Kasumi-1 (cell line): ENCODE measurements at regions not wholly inside any gene's neighbourhood (a gene's known extent, or its start where the extent isn't known, plus 50 kb on each side); places are given as distances from the start of the nearest gene placed in this dataset.
"Not testable (repeated sequence)": the region's sequence is repeated elsewhere in the genome, so short reads cannot be mapped to it uniquely, and the experiment has no call there.

ENCODE experiments used
- DNase-seq, 2 experiments: peaks; one replicate each; lab custom pipeline; 2025; lab: John Stamatoyannopoulos, UW

DNA sequence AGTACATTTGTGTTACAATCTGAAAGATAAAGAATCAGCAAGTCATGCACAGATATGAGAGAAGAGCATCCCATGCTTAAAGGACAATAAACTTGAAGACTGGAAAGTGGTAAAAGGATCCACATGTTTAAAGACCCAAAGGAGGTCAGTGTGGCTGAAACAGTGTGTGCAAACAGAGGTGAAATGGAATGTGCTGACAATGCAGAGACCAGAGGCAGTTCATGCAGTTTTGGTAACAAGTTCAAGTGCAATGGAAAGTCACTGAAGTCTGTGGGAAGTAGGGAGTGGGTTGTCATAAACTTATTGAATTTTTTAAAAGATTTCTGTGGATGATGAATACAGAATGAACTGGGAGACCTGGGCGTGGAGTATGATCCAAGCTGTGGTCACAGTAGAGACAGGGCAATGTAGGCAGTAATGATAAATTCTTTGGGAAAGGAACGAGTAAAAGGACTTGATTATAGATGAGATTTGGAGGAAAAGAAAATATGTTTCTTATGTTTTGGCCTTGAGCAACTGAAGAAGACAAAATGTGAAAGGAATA lies 408.0 kb downstream of the HGF start:
- no peak for DNase-seq

DNA sequence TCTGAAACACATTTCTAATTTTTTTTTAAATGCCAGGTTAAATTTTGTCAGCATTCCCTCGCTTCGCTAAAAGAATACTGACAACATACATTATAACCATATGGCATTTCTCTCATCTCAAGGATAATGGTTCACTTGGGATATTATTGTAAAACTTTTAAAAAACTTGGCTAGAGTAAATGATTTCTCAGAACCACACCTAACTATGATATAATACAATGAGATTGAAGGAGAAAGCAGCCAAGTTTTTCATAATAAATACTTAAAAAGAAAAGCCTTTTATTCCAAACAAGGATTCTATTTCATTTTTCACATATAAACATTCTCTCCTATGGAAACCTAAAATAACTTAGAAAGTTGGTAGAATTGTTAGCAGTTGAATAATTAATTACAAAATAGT lies 413.9 kb downstream of the HGF start:
- no peak for DNase-seq

DNA sequence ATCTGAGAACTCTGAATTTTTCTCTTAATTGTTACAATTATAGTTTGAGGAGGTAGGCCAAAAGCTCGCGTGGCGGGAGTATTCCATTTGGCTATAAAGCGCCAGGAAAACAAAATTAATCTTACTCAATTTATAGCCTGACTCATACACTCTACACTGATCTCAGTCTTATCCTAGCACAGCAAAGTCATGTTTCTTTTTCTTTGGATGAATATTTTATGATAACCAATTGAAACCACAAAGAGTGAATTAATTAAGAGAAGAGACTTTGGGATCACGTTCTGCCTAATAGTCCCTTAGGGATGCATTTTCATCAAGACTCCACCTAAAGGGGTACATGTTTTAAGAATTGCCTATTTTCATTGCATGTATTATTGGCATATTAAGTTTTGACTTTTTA lies 420.8 kb downstream of the HGF start:
- DNase-seq, result no peak

DNA sequence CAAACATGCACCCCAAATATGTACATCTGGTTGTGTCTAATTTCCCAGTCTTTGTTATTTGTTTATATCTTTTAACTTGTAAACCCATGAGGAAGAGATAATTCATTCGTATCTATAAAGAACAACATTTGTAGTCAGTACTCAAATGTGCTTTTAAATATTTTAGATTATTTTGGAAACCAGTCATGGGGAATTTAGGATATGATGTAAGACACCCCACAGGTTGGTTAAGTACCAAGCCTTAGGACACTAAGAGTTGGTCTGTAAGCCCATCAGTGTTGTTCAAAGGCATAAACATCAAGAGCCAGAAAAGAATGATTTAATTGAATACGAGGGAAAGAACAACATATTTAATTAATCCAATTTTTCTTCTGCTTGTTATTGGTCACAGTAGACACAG lies 421.1 kb upstream of the SEMA3C start:
- DNase-seq, result no peak

DNA sequence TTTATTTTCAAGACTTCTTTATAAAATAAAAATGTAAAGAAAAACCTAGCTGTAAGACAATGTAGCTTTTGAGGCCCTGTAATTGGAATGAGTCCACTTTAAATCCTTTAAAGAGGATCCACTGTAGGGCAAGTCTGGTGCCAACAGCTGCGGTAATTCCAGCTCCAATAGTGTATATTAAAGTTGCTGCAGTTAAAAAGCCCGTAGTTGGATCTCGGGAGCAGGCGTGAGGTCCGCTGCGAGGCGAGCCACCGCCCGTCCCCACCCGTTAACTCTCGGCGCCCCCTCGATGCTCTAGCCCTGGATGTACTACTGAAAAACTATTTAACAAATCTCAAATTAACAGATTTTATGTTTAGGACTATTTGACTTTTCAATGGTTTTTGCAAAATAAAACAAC lies 414.7 kb upstream of the SEMA3C start:
- no peak for DNase-seq

DNA sequence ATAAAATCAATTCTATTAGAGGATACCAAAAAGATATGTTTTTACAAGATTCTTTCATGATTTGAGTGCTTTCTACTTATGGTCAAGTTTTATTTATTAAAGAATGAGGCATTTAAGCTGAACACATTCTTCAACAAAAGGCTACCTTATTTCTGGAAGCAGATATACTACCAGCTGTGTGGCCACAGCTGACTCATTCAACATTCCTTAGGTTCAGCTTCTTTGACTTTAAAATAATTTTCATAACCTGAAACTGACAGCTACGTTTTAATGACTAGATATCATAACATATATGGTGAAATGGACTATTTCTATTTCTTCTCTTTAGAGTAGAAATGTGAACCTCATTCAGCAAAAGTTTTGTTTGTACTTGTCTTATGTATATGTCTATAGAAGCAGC lies 414.2 kb upstream of the SEMA3C start:
- no peak for DNase-seq

DNA sequence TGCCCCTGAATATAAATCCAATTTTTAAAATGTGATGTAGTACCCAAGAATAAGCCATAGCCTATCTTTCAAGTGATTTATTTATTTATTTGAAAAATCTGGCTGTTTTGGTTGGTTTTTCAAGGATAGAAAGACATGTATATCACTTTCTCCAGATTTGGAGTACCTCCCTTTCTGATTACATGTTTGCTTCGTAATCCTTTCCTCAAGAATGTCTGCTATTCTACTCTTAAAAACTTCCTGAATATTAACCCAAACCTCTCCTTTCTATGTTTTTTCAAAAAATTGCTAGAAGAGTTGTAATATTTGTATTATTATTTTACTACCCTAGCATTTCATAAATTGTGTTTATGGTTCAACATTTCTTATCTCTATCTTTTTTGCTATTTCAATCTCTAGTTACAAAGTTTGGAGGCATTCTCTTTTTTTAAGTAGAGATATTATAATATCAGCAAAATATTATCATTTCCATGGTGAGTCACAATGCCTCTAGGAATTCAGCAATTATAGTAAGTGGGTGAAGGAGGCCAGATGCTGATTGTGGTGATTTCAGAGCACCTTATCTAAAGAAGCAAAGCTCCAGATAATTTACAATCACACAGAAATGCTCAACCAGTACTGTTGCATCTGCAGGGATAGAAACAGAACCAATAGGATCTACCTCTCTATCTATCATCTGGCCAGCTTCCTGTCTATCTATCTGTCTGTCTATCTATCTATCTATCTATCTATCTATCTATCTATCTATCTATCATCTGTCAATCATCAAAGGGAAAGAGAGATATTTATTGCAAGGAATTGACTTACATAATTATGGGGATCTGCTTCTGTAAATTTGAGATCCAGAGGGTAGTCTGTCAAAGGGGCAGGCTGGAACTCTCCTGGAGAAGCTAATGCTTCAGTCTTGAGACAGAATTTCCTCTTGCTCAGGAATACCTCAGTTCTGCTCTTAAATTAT lies 412.5 kb upstream of the SEMA3C start:
- no peak for DNase-seq

DNA sequence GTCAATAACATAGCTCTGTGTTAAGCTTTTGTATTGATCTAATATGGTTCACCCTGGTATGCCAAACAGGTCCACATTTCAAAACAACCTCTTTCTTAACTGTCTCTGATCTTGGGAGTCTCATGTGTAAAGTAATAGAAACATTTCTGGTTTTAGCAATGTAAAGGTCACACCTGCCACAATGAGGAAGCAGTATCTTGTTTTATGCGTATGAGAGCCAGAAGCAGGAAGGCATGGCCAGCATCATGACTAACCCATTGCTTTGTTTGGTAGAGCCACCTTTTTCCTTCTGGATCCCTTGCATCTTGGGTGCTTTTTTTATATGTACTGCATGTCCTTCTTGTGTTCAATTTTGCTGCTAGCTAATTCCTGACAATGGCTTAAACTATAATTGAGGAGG lies 411.3 kb upstream of the SEMA3C start:
- no peak for DNase-seq

DNA sequence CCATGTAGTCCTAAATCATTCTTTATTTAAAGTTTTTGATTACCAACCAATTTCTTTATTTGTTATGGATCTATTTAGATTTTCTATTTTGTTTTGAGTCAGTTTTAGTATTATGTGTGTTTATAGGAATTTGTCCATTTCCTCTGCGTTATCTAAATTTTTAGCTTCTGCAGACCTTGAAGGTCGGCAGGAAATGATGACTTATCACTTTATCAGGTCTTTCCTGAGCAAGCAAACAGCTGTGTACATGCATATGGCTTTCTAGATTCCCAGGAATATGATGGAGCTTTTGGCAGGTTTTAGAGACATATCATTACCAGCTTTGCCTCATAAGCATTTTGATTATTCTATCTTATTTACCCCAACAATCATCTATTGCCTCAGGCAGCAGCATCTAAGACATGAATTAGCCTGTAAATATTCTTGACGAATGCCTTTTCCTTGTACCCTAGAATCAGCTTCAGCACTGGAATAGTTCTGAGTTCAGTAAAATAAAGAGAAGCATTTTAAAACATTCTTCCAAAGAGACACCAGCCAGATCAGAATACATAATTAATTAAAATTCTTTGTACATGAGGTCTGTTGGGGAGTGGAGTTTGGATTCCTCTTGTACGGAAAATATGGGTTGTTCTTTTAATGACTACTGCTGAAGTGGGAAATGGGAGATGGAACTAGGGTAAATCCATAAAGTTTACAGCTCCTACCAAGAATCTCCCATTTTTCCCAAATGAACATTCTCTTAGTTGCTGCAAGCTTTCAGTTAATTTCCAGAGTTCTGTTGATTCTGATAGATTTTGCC lies 408.8 kb upstream of the SEMA3C start:
- no peak for DNase-seq

DNA sequence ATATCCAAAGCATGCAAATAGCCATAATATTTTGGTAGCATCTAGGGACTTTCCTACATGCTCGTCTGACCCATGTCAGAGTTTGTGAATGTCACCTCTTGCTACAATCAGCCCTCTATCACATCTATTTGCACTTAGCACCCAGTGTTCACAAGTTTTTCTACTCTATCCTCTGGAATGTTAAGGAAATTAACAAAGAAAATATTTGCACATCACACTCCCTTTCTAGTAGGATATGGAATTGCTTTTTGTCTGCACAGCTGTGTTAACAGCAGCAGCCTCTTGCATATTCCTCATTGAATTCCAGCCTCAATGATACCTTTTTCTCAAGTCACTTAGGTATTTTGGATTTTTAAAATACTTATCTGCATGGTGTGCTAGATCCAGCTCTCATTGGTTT lies 403.1 kb upstream of the SEMA3C start:
- no peak for DNase-seq

DNA sequence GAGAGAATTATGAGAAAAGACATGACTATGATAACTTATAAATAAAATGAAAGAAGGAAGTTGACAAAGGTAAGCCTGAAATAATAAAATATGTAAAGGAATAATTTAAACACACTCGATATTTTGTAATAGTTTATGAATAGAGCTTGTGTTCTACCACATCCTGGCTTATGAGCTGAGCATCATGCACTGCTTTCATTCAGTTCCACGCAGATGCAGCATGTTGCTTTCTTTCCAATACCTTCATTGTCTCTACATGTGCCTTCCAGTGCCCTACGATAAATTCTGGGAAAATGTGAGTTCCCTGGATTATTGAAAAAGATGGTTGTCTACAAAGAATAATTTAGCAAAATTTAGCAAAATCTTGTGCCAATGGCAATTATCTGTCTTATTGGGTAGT lies 398.9 kb upstream of the SEMA3C start:
- no peak for DNase-seq

DNA sequence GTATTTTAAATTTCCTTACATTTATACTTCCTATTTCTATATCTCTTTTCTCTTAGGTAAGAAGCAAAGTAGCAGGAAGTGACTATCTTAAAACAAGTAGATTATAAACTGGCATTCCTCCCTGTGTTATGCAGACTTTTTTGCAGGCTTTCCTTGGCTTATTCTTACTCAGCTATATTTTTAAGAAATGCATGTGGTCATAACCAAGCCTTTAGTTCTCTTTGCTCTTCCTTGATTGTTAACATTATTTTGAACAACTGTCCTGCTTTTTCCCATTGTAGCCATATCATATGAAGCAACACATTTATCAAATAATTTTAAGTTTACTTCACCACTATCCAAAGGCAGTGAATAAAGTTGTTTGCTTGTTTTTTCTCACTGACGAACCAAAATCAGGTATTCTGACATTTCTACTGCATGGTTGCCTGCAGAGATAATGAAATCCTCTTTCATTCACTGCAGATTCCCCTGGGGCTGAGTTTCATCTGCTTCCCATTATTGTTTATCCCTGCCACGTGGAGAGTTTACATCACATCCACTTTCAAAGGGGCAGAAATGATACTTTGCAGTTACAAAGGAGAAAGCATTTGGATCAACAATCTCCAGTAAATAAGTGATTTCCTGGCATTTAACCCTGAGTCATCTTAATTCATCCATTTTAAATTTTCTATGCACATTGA lies 389.9 kb upstream of the SEMA3C start:
- no peak for DNase-seq

DNA sequence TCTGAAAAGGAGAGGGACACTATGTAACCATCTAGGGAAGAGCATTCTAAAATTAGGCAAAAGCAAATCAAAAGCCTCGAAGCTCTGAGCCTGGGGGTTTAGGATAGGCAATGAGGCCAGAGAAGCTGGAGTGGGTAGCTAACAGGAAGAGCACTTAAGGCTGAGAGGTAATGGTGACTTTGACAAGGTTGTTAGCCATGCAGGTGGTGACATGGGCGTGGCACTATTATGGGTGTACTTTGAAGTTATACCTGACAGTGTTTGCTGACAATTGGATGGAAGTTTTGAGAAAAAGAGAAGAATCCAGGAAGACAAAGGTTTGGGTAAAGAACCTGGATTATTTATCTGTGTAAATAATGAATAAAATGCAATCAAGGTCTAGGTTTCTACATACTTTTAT lies 383.0 kb upstream of the SEMA3C start:
- no peak for DNase-seq

DNA sequence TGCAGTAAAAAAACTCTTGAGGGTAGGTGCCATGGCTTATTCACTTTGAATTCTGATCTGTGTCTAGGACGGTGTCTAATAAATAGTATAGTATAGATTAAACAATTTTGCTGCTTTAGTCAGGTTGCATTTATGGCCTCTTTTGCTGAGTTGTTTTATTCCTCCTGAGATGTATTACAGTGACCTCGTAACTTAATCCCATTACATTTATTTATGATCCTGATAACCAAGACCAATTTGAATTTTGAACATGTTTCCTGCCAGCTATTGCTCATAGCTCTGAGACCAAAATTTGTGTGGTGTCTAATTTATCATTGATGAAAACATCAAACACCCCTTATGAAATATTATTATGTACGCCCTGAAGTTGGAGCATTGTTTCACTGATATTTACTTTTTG lies 381.9 kb upstream of the SEMA3C start:
- DNase-seq, result no peak

DNA sequence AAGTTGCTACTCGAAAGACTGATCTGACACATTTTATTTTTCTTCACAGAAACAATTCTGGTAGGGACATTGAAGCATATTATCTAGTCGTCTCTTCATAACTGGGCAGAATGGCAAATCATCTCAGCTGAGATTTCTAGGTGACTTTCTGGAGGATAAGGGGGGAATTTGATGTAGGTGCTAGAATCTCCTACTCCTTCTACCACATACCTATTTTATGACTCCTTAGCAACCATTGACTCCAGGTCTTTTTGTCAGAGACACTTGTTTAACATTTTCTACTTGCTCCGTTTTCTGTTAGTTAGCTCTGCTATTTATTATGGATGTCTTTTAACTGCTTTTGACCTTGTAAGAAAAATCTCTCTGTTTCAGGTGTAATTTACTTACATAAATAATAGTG lies 380.9 kb upstream of the SEMA3C start:
- no peak for DNase-seq

DNA sequence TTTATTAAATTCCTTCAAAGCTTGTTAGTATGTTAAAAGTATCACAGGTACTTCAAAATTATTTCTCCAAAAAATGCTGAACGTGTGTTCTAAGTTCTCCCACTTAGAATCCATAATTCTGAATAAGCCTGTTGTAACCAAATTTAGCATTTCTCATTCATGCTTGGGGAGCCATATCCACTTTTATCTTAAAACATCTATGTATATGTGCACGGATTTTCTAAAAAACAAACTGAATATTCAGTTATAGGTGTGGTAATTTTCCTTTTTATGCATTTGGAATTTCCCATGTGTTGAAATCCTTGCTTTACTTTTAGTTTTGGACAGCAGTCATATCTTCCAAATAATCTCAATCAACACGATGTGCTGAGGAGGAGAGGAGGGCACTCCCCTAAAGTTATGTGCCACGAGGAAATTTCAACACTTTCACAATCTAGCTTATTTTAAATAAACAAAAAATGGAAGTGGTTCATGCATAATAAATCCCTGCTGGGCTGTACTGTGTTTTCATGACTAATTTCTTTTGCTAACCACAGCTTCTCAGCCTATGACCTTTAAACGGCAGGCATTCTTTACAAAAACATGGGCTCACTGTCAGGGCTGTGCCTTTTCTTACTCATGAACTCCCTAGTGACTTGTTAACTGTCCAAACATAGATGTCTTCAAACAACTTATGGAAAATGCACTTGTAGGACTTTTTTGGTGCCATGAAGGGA lies 380.3 kb upstream of the SEMA3C start:
- DNase-seq, result no peak

DNA sequence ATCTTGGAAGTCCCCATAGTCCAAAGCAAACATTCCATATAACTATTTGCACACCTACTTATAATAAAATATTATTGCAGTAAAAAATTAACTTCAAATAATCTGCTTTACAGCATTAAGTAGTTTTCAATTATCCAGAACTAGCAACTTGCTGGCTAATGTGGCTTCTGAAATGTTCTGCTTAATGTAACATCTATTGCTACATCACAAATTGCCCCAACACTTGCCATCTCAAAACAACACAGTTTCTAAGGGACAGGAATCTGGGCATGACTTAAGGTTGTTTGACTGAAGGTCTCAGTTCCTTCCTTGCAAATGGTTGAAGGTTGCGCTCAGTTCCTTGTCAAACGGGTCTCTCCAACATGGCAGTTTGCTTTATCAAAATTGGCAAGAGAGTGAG lies 378.5 kb upstream of the SEMA3C start:
- DNase-seq, result no peak

DNA sequence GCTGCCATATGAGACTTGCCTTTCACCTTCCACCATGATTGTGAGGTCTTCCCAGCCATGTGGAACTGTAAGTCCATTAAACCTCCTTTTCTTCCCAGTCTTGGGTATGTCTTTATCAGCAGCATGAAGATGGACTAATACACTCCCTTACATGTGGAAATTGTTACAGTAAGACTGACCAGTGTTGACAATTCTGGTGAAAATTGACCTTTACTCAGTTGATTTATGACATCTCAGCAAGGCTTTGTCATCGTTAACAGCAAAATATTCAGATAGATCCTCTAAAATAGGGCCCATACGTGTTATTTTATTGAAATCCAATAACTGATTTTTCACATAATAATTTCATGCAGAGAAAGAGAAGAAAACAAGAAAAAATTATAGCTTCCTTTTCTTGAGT lies 377.9 kb upstream of the SEMA3C start:
- DNase-seq, result no peak

DNA sequence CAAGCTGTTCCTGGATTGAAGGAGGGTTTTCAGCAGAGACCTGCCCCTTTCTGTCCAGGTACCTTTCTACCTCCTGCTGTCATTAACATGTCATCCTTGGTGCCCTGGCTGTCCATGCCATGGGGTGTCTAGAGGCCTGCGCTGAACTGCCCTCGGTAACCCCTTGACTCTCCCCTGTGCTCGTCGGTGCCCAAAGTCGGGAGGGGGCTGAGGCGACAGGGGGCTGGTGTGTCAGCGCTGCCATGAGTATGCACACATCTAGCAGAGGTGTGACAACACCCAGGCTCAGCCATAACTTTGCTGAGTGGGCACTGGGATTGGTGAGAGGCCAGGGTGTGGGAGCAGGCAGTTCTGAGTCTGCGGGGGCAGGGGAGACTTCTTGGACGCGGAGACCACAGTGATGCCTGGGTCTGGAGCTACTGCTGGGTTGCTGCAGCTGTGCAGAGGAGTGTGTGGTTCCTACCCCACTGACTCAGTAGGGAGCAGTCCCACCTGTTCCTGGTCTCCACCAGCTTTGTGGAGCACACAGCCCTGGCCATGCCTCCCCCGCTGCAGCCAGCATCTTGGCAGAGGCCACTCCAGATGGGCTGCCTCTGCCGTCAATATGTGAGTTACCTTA lies 376.2 kb upstream of the SEMA3C start:
- no peak for DNase-seq

DNA sequence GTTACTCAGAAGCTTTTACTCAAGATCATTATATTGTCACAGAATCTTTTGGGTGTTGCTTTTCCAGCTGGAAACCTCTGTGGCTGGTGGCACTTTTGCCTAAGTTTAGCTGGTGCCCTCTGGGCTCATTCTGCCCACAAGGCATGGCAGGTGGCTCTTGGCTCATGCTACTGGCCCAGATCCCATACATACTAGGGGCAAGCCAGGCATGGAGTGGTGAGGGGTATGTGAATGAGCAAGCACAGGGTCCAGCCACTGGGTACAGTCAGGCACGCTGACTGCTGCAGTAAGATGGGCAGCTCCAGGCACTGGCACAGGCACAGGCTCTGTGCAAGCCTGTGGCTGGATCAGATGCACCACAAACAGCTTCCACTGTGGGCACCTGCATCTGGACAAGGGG lies 375.0 kb upstream of the SEMA3C start:
- no peak for DNase-seq

DNA sequence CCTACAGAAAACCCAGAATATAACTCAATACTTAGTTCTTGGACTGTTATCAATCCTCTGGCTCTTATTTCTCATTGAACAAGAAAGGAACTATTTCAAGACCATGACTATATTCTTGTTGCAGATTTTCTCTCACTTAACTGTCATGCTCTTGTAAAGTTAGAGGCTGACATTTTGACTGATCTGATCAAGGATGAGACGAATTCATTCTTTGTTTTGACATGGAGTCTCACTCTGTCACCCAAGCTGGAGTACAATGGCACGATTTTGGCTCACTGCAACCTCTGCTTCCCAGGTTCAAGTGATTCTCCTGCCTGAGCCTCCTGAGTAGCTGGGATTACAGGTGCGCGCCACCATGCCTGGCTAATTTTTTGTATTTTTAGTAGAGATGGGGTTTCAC lies 367.9 kb upstream of the SEMA3C start:
- DNase-seq, result not testable (repeated sequence)
